ENCODE measurements at regions not wholly inside any gene's neighbourhood (a gene's known extent, or its start where the extent isn't known, plus 50 kb on each side); places are given as distances from the start of the nearest gene placed in this dataset.

- no peak for DNase-seq (ENCODE audit: low spot score)
These were observed 789.5 kb downstream of the TECRL start for GRCh38 chr4:63619771-63620170.

GRCh38 chr4:63618883-63619718 lies 790.1 kb downstream of the TECRL start:
- DNase-seq (ENCODE audit: low spot score), result no peak

- DNase-seq (ENCODE audit: low spot score), result no peak
These were observed 801.9 kb downstream of the TECRL start for GRCh38 chr4:63607169-63607872.

GRCh38 chr4:63589796-63590195 lies 819.5 kb downstream of the TECRL start:
- no peak for DNase-seq (ENCODE audit: low spot score)

GRCh38 chr4:63583561-63583960 lies 825.7 kb downstream of the TECRL start:
- DNase-seq (ENCODE audit: low spot score), result no peak

- no peak for DNase-seq (ENCODE audit: low spot score)
These were observed 826.2 kb downstream of the TECRL start for GRCh38 chr4:63583007-63583406.

GRCh38 chr4:63580796-63581475 lies 828.3 kb downstream of the TECRL start:
- DNase-seq (ENCODE audit: low spot score), result no peak

- no peak for DNase-seq (ENCODE audit: low spot score)
These were observed 830.9 kb downstream of the TECRL start for GRCh38 chr4:63578383-63578782.

GRCh38 chr4:63566658-63567057 lies 842.6 kb downstream of the TECRL start:
- DNase-seq (ENCODE audit: low spot score), result no peak

- DNase-seq (ENCODE audit: low spot score), result no peak
These were observed 845.8 kb downstream of the TECRL start for GRCh38 chr4:63563288-63564014.

GRCh38 chr4:63558709-63559108 lies 850.5 kb downstream of the TECRL start:
- DNase-seq (ENCODE audit: low spot score), result no peak

- DNase-seq (ENCODE audit: low spot score), result no peak
These were observed 852.9 kb downstream of the TECRL start for GRCh38 chr4:63556332-63556731.

GRCh38 chr4:63553123-63553522 lies 856.1 kb downstream of the TECRL start:
- no peak for DNase-seq (ENCODE audit: low spot score)

GRCh38 chr4:63541828-63542227 lies 867.4 kb downstream of the TECRL start:
- no peak for DNase-seq (ENCODE audit: low spot score)

- DNase-seq (ENCODE audit: low spot score), result no peak
These were observed 879.5 kb downstream of the TECRL start for GRCh38 chr4:63529581-63530337.

- peak; percentile 13 for DNase-seq (ENCODE audit: low spot score)
These were observed 880.8 kb downstream of the TECRL start for GRCh38 chr4:63528256-63528991.

GRCh38 chr4:63526251-63526650 lies 883.0 kb downstream of the TECRL start:
- DNase-seq (ENCODE audit: low spot score), result no peak

GRCh38 chr4:63524764-63525163 lies 884.5 kb downstream of the TECRL start:
- DNase-seq (ENCODE audit: low spot score), result no peak

- no peak for DNase-seq (ENCODE audit: low spot score)
These were observed 903.4 kb downstream of the TECRL start for GRCh38 chr4:63505714-63506460.

- DNase-seq (ENCODE audit: low spot score), result no peak
These were observed 916.0 kb downstream of the TECRL start for GRCh38 chr4:63493265-63493664.

Measured in COLO829 (cell line).